HG02798 (cell line): ENCODE measurements at regions not wholly inside any gene's neighbourhood (a gene's known extent, or its start where the extent isn't known, plus 50 kb on each side); places are given as distances from the start of the nearest gene placed in this dataset.
"Not testable (repeated sequence)": the region's sequence is repeated elsewhere in the genome, so short reads cannot be mapped to it uniquely, and the experiment has no call there.

Experiments
- ATAC-seq: cut with Tn5 transposase; IDR thresholded peaks from one replicate; pipeline ENCODE4 v1.9.1; 2021; ENCODE audit warnings: mild to moderate bottlenecking; ENCODE audit not compliant: unreplicated experiment, poor library complexity

DNA sequence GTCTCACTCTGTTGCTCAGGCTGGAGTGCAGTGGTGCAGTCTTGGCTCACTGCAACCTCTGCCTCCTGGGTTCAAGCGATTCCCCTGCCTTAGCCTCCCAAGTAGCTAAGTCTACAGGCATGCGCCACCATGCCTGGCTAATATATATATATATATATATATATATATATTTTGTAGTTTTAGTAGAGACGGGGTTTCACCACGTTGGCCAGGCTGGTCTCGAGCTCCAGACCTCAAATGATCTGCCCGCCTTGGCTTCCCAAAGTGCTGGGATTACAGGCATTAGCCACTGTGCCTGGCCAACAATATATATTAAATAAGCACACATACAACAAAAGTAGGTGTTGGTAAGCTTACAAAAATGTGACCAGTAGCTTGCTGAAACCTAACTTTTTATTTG is 1364.3 kb downstream of the CDH12 start:
- ATAC-seq: not testable (repeated sequence)

DNA sequence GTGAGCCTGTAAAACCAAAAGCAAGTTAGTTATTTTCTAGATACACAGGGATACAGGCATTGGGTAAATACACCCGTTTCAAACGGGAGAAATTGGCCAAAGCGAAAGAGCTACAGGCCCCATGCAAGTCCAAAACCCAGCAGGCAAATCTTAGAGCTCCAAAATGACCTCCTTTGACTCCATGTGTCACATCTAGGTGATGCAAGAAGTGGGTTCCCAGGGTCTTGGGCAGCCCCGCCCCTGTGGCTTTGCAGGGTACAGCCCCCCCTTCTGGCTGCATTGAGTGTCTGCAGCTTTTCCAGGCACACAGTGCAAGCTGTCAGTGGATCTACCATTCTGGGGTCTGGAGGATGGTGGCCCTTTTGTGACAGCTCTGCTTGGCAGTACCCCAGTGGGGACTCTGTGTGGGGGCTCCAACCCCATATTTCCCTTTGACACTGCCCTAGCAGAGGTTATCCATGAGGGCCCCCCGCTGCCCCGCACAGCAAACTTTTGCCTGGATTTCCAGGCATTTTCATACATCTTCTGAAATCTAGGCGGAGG is 1367.6 kb downstream of the CDH12 start:
- ATAC-seq: not testable (repeated sequence)

GRCh38 chr5:21484498-21484889 is 1368.7 kb downstream of the CDH12 start:
- ATAC-seq: not testable (repeated sequence)

DNA sequence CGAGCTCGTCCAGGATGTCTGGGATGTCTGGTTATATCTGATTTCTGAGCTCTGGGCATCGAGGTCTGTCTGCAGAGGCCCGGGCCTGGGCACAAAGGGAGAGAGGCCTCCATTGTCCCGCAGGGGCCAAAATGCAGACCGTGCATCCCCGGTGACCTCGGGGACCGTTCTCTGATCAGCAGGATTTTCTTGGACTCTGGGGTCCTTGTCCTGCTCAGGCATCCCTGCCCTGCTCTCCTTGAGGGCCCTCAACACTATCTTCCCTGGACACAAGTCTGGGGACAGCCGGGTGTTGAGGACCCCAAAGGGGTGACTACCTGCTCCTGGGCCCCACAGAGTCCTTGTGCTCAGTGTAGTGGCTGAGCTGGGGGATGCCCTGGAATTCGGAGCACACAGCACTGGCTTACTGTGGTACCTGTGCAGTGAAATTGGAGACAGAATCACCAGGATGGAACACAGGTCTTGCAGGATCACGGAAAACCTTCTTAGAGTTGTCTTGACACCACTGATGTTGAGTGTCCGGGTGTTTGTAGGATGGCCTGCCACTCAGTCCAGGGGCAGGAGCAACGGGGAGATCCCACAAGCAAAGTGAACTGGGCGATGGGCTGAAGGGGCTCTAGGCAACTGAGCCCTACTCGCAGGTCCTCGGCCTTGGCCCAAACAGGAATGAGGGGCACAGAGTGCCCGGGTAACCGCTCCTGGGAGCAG is 1369.2 kb downstream of the CDH12 start:
- not testable (repeated sequence) for ATAC-seq

DNA sequence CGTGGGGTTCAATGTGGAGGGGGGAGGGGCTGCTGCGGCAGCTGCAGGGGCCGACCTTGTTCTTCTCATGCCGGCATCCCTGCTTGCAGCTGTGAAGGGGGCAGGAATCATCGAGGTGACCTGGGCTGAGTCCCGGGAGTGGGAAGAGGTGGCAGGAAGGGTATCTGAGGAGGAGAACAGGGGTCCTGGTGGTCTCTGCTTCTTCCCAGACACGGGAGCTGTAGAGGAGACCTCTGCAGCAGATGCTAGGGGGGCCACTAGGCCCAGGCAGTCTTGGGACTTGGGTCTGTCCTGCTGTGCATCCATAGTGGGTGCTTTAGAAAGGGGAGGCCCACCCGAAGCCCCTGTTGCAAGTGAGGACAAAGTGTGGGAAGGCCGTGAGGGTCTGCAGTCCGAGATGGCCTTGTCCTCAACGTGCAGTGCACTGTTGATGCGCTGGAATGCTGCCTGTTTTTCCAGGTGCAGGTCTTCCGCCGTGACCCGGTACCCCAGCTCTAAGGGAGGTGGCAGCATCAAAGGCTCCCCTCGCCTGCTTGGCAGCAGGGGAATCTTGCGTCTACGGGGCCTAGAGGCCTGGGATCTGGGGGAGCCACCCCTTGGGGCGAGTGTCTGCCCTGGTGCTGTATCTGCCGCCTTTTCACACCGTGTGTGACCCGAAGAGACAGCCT is 1370.0 kb downstream of the CDH12 start:
- not testable (repeated sequence) for ATAC-seq

GRCh38 chr5:21482522-21482921 is 1370.6 kb downstream of the CDH12 start:
- not testable (repeated sequence) for ATAC-seq

DNA sequence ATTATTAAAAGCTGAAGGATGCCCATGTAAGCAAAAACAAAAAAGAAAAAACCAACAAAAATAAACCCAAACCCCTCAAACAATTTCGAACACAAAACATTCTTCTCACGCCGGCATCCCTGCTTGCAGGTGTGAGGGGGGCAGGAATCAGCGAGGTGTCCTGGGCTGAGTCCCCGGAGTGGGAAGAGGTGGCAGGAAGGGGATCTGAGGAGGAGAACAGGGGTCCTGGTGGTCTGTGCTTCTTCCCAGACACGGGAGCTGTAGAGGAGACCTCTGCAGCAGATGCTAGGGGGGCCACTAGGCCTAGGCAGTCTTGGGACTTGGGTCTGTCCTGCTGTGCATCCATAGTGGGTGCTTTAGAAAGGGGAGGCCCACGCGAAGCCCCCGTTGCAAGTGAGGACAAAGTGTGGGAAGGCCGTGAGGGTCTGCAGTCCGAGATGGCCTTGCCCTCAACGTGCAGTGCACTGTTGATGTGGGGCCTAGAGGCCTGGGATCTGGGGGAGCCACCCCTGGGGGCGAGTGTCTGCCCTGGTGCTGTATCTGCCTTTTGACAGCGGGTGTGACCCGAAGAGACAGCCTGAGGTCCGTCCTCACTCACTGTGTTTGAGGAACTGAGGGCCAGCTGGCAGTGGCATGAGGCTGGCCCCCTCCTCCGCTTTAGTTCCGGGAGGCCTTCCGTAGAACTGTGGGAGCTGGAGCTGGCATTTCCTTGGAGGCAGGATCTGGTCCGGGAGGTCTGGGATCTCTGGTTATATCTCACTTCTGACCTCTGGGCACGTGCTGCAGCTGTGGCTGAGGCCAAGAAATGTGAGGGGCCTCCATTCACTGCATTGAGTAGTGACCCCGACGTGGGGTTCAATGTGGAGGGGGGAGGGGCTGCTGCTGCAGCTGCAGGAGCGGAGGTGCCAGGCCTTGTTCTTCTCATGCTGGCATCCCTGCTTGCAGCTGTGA is 1371.5 kb downstream of the CDH12 start:
- ATAC-seq: not testable (repeated sequence)

- ATAC-seq: not testable (repeated sequence)
These were observed 1373.1 kb downstream of the CDH12 start for GRCh38 chr5:21480054-21480453.

- not testable (repeated sequence) for ATAC-seq
These were observed 1379.2 kb downstream of the CDH12 start for GRCh38 chr5:21473981-21474380.

DNA sequence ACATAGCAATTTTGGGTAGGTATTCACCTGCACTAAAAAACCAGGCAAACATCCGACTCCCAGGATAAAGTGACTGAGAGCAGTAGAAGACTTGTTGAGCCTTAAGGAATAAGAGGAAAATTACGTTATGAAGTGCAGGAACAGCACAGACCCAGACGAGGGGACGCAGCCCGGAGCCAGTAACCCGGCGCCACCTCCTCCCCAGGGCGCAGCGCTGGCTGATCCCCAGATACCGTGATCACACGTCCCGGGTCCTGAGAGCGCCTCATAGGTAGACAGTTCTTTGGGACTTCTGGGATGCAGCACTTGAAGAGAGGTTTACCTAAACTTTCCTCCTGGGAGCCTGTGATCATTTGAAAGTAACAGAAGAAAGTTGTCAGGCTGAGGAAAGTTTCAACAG is 1379.7 kb downstream of the CDH12 start:
- not testable (repeated sequence) for ATAC-seq

DNA sequence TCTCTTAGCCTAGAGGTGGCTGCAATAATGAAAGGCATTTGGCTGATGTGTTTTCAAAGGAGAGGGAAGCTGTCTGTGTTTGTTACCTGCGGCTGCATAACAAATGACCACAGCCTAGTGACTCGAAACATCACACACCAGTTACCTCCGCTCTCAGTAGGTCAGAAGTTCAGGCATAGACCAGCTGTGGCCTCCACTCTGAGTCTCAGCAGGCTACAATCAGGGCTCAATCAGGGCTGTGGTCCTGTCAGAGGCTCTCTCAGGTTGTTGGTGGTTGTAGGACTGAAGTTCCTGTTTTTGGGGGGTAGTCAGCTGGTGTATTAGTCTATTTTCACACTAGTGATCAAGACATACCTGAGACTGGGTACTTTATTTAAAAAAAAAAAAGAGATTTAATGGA is 1381.5 kb downstream of the CDH12 start:
- peak; percentile 58 for ATAC-seq

DNA sequence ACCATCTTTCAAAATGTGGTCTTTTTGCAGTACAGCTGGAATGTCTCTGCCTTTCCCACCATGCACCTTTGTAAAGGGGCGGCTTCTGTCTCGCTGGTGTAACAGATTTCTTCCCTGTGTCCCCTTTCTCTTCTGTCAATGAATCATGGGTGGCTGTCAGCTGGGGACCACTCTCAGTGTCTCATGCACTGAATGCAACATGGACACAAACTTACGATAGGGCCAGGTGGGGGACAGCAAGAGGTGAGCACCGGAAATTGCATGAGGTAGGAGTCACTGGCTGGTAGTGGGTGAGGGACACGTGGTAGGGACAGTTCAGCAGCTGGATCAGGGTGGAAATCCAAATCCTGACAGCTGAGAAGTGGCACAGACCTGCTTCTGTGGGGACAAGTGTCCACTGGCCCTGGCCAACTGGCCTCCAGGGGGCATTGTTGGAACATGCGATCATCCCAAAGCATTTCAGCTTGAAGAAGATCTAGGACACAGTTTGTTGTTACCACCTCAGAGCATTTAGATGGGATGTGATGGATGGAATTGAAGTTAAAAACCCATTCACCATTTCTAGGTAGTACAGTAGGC is 1383.5 kb downstream of the CDH12 start:
- ATAC-seq: not testable (repeated sequence)

GRCh38 chr5:21467544-21467943 is 1385.6 kb downstream of the CDH12 start:
- not testable (repeated sequence) for ATAC-seq

GRCh38 chr5:21459744-21460073 is 1393.4 kb downstream of the CDH12 start:
- ATAC-seq: not testable (repeated sequence)

DNA sequence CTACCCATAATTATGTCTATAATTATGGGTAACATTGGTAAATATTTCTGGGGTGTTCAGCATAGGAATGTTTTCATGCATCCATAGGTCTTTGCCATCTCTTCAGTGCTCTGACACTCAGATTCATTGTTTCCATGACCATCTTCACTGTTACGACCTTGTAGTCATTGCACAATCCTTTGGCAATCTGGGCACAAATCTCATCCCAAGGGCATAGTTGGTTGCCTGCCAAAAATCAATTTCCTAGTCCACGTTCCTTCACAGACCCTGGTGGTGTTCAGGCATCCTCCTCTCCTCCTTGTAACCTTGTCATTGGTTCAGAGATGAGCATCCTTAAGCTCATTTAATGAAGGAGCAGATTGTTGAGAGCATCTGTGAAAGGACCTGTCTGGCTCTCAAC is 1400.7 kb downstream of the CDH12 start:
- no peak for ATAC-seq

GRCh38 chr5:21432646-21433045 is 1420.5 kb downstream of the CDH12 start:
- no peak for ATAC-seq

DNA sequence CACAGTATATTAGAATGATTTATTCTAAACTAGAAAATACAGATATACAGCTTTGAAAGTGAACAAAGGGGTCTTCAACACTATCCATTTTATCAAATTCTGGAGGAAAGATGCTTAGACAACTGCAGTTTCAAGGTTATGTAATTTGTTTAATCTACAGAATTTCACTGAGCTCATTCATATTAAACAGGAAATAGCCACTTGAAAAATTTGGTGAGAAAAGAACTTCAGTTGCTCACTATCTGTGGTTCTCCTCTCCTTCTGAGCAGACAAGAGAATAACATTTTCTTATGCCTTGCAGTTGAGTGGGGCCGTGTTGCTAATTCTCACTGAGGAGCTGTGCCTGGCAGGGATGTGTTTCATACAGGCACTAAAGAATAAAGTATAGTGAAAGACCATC is 1428.2 kb downstream of the CDH12 start:
- ATAC-seq: no peak

DNA sequence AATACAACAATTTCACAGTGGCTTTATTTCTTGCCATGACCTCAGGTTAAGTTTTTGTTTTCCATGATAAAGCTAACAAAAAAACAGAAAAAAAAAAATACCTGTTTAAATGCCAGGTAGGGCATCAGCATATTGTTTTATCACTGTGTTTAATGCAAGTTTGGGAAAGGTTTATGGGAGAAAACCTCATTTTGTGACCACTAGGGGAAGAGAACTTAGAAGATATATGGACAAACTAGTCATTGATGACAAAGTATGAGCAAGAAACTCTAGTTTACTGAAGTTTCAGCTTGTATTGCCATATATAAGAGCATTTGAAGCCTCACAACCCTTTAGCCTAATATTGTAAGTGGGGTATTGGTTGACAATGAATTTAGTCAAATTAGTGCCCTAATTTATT is 1431.4 kb upstream of the CDH18 start:
- no peak for ATAC-seq

GRCh38 chr5:21402089-21402488 is 1414.1 kb upstream of the CDH18 start:
- not testable (repeated sequence) for ATAC-seq

GRCh38 chr5:21398511-21398910 is 1410.5 kb upstream of the CDH18 start:
- no peak for ATAC-seq
